ENCODE measurements at regions not wholly inside any gene's neighbourhood (a gene's known extent, or its start where the extent isn't known, plus 50 kb on each side); places are given as distances from the start of the nearest gene placed in this dataset.

DNA sequence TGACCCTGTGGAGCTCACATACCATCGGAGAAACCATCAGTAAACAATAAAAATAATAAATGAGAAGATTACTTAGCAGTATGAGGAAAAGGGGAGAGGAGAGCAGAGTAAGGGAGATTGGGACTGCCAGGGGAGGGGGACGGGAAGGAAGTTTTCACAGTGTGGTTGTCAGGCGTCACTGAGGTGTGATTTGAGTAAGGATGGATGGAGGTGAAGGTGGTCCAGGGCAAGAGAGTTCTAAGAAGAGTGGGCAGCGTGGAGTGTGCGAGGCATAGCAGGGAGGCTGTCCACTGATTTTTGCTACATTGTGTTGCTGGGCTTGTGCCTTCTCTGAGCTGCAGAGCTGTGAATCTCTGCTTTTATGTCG, 119.1 kb downstream of the HPGD start:
- TF ChIP-seq ZBTB7A (IDR thresholded peaks at IDR 0.05; ENCODE audit: low read depth) (no peak), YY1 (IDR thresholded peaks at IDR 0.05; ENCODE audit: low read depth) (no peak), CEBPB (IDR thresholded peaks at IDR 0.05) (no peak), TCF12 (IDR thresholded peaks at IDR 0.05; ENCODE audit: low read depth) (no peak), TAF1 (IDR thresholded peaks at IDR 0.05; ENCODE audit: low read depth) (no peak)

DNA sequence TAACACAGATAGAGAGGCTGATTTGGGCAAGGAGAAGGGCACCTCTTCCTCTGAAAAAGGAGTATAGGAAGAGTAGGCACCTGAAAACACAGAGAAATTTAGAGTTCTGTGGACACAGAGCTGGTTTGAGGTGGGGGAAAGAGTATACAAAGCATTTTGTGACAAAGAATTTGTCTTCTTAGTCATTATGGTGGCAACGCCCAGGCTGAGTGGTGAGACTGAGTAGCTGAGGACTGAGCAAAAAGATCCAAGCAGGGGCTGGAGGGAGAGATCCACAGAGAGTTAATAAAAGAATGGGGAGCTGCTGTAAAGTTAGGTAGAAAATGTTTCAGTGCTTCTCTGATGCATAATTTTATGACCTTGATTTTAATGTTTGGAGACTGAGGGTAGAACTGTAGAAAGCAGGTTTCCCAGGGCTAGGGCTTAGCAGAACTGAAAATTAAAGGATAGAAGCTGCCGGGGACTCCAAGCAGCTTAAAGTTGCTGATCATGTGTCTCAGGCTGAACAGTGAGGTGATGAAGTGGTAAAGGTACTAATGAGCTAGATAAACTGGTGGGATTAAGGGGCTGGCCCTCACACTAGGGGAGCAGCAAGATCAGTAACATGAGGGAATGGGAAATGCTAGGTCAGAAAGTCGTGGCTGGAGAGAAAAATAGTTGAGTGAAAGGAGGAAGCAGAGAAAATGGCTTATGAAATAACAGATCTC, 118.9 kb downstream of the CEP44 start:
- TF ChIP-seq TEAD4 (IDR thresholded peaks at IDR 0.05) (no peak), MAX (IDR thresholded peaks at IDR 0.05) (no peak), EP300 (IDR thresholded peaks at IDR 0.05; ENCODE audit: borderline replicate concordance) (no peak), CEBPB (IDR thresholded peaks at IDR 0.05) (no peak), EGR1 (IDR thresholded peaks at IDR 0.05) (no peak), YY1 (IDR thresholded peaks at IDR 0.05; ENCODE audit: low read depth) (no peak), FOXM1 (IDR thresholded peaks at IDR 0.05; ENCODE audit: borderline replicate concordance, low read depth) (no peak), TAF1 (IDR thresholded peaks at IDR 0.05; ENCODE audit: low read depth) (no peak), TCF12 (IDR thresholded peaks at IDR 0.05; ENCODE audit: low read depth) (no peak), RAD21 (IDR thresholded peaks at IDR 0.05; ENCODE audit: low read depth) (no peak), ZBTB7A (IDR thresholded peaks at IDR 0.05; ENCODE audit: low read depth) (no peak), CREB1 (IDR thresholded peaks at IDR 0.05; ENCODE audit: low read depth) (no peak), NFIC (IDR thresholded peaks at IDR 0.05) (no peak)
- TF ChIP-seq, protein P1, sequence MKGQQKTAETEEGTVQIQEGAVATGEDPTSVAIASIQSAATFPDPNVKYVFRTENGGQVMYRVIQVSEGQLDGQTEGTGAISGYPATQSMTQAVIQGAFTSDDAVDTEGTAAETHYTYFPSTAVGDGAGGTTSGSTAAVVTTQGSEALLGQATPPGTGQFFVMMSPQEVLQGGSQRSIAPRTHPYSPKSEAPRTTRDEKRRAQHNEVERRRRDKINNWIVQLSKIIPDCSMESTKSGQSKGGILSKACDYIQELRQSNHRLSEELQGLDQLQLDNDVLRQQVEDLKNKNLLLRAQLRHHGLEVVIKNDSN (IDR thresholded peaks at IDR 0.05): no peak
- TF ChIP-seq, protein P2, sequence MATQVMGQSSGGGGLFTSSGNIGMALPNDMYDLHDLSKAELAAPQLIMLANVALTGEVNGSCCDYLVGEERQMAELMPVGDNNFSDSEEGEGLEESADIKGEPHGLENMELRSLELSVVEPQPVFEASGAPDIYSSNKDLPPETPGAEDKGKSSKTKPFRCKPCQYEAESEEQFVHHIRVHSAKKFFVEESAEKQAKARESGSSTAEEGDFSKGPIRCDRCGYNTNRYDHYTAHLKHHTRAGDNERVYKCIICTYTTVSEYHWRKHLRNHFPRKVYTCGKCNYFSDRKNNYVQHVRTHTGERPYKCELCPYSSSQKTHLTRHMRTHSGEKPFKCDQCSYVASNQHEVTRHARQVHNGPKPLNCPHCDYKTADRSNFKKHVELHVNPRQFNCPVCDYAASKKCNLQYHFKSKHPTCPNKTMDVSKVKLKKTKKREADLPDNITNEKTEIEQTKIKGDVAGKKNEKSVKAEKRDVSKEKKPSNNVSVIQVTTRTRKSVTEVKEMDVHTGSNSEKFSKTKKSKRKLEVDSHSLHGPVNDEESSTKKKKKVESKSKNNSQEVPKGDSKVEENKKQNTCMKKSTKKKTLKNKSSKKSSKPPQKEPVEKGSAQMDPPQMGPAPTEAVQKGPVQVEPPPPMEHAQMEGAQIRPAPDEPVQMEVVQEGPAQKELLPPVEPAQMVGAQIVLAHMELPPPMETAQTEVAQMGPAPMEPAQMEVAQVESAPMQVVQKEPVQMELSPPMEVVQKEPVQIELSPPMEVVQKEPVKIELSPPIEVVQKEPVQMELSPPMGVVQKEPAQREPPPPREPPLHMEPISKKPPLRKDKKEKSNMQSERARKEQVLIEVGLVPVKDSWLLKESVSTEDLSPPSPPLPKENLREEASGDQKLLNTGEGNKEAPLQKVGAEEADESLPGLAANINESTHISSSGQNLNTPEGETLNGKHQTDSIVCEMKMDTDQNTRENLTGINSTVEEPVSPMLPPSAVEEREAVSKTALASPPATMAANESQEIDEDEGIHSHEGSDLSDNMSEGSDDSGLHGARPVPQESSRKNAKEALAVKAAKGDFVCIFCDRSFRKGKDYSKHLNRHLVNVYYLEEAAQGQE (IDR thresholded peaks at IDR 0.05; ENCODE audit: low read depth): no peak

DNA sequence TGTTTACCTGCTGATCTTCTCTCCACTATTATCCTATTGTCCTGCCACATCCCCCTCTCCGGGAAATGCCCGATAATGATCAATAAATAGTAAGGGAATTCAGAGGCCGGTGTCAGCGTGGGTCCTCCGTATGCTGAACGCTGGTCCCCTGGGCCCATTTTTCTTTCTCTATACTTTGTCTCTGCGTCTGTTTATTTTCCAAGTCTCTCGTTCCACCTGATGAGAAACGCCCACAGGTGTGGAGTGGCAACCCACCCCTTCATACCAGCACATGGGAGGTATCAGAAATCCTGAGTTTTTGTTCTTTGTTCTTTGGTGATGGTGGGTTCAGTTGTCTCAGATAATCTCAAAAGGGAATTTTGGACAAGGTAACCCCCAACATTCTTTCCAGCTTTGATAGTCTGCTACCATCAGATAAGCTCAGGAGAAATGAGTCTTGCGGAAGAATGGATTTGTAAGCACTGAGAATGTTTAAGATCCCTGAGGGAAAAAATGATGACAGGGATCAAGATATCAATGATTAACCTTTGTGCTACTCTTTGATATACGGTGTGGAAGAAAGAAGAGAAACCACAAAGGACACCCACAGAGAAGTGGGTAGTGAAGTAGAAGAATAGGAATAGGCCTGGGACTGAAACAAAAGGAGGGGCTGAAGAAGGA, 117.9 kb downstream of the CEP44 start:
- TF ChIP-seq EP300 (IDR thresholded peaks at IDR 0.05; ENCODE audit: borderline replicate concordance) (no peak), CEBPB (IDR thresholded peaks at IDR 0.05) (no peak), NFIC (IDR thresholded peaks at IDR 0.05) (no peak), CREB1 (IDR thresholded peaks at IDR 0.05; ENCODE audit: low read depth) (no peak), YY1 (IDR thresholded peaks at IDR 0.05; ENCODE audit: low read depth) (no peak), EGR1 (IDR thresholded peaks at IDR 0.05) (no peak), MAX (IDR thresholded peaks at IDR 0.05) (no peak), TAF1 (IDR thresholded peaks at IDR 0.05; ENCODE audit: low read depth) (no peak)

GRCh38 chr4:174398728-174399127, 115.0 kb downstream of the CEP44 start:
- no peak for TF ChIP-seq ZBTB7A (IDR thresholded peaks at IDR 0.05; ENCODE audit: low read depth)
- TF ChIP-seq YY1 (IDR thresholded peaks at IDR 0.05; ENCODE audit: low read depth): no peak
- no peak for TF ChIP-seq EGR1 (IDR thresholded peaks at IDR 0.05)
- TF ChIP-seq TEAD4 (IDR thresholded peaks at IDR 0.05): no peak
- TF ChIP-seq MAX (IDR thresholded peaks at IDR 0.05): no peak
- no peak for TF ChIP-seq FOXM1 (IDR thresholded peaks at IDR 0.05; ENCODE audit: borderline replicate concordance, low read depth)
- no peak for TF ChIP-seq CEBPB (IDR thresholded peaks at IDR 0.05)
- TF ChIP-seq, protein P1 (IDR thresholded peaks at IDR 0.05): no peak
- no peak for TF ChIP-seq EP300 (IDR thresholded peaks at IDR 0.05; ENCODE audit: borderline replicate concordance)
- no peak for TF ChIP-seq CREB1 (IDR thresholded peaks at IDR 0.05; ENCODE audit: low read depth)
- TF ChIP-seq TAF1 (IDR thresholded peaks at IDR 0.05; ENCODE audit: low read depth): no peak
- TF ChIP-seq, protein P2 (IDR thresholded peaks at IDR 0.05; ENCODE audit: low read depth): no peak
- no peak for TF ChIP-seq RAD21 (IDR thresholded peaks at IDR 0.05; ENCODE audit: low read depth)
- TF ChIP-seq NFIC (IDR thresholded peaks at IDR 0.05): no peak
- TF ChIP-seq TCF12 (IDR thresholded peaks at IDR 0.05; ENCODE audit: low read depth): no peak

- no peak for TF ChIP-seq MAX (IDR thresholded peaks at IDR 0.05)
- TF ChIP-seq TAF1 (IDR thresholded peaks at IDR 0.05; ENCODE audit: low read depth): no peak
- no peak for TF ChIP-seq ZBTB7A (IDR thresholded peaks at IDR 0.05; ENCODE audit: low read depth)
- TF ChIP-seq RAD21 (IDR thresholded peaks at IDR 0.05; ENCODE audit: low read depth): no peak
- no peak for TF ChIP-seq TEAD4 (IDR thresholded peaks at IDR 0.05)
- no peak for TF ChIP-seq NFIC (IDR thresholded peaks at IDR 0.05)
- TF ChIP-seq TCF12 (IDR thresholded peaks at IDR 0.05; ENCODE audit: low read depth): no peak
- no peak for TF ChIP-seq CEBPB (IDR thresholded peaks at IDR 0.05)
- TF ChIP-seq EP300 (IDR thresholded peaks at IDR 0.05; ENCODE audit: borderline replicate concordance): no peak
- no peak for TF ChIP-seq FOXM1 (IDR thresholded peaks at IDR 0.05; ENCODE audit: borderline replicate concordance, low read depth)
- no peak for TF ChIP-seq CREB1 (IDR thresholded peaks at IDR 0.05; ENCODE audit: low read depth)
Measured at GRCh38 chr4:174397366-174398155, 113.8 kb downstream of the CEP44 start.

Measured in Ishikawa (cell line).